ENCODE measurements at regions not wholly inside any gene's neighbourhood (a gene's known extent, or its start where the extent isn't known, plus 50 kb on each side); places are given as distances from the start of the nearest gene placed in this dataset.
"Not testable (repeated sequence)": the region's sequence is repeated elsewhere in the genome, so short reads cannot be mapped to it uniquely, and the experiment has no call there.

- DNase-seq (no peak), FAIRE-seq (no peak)
- Histone ChIP-seq H3K4me3 (ENCODE audit: low read depth in 1 of 3, low read length in 3 of 3) (no peak overlapping the region), H3K36me3 (ENCODE audit: control insufficient read depth in 3 of 3, insufficient read depth in 2 of 3, low read depth in 1 of 3, low read length in 3 of 3) (no peaks in the 10 kb centered on the region), H3K27me3 (ENCODE audit: control insufficient read depth in 3 of 3, insufficient read depth in 3 of 3, low read length in 3 of 3) (no peaks in the 10 kb centered on the region), H3K9me3 (ENCODE audit: control insufficient read depth in 2 of 2, insufficient read depth in 1 of 2, low read depth in 1 of 2, low read length in 1 of 2) (no peaks in the 10 kb centered on the region), H3K27ac (ENCODE audit: low read depth in 1 of 3, low read length in 2 of 3) (no peak overlapping the region), H3K4me1 (ENCODE audit: control insufficient read depth in 3 of 3, insufficient read depth in 2 of 3, low read depth in 1 of 3, low read length in 2 of 3) (no peaks in the 10 kb centered on the region)
- WGBS, 3 donors: 62 to 76% (median 73%) methylated on average over 3 of the region's 3 CpGs
Measured at GRCh38 chr4:83734576-83734975, 198.7 kb downstream of the GPAT3 start.

- FAIRE-seq: no peak
- no peak overlapping the region for H3K27ac ChIP-seq (ENCODE audit: low read depth in 1 of 3, low read length in 2 of 3)
- DNase-seq: no peak
- H3K36me3 ChIP-seq (ENCODE audit: control insufficient read depth in 3 of 3, insufficient read depth in 2 of 3, low read depth in 1 of 3, low read length in 3 of 3): no peaks in the 10 kb centered on the region
- no peaks in the 10 kb centered on the region for H3K27me3 ChIP-seq (ENCODE audit: control insufficient read depth in 3 of 3, insufficient read depth in 3 of 3, low read length in 3 of 3)
- 25 to 80% (median 60%) methylated on average over 3 of the region's 3 CpGs for WGBS, 3 donors
- H3K4me1 ChIP-seq (ENCODE audit: control insufficient read depth in 3 of 3, insufficient read depth in 2 of 3, low read depth in 1 of 3, low read length in 2 of 3): no peaks in the 10 kb centered on the region
- no peaks in the 10 kb centered on the region for H3K9me3 ChIP-seq (ENCODE audit: control insufficient read depth in 2 of 2, insufficient read depth in 1 of 2, low read depth in 1 of 2, low read length in 1 of 2)
- H3K4me3 ChIP-seq (ENCODE audit: low read depth in 1 of 3, low read length in 3 of 3): no peak overlapping the region
Measured at GRCh38 chr4:83732114-83732635, 196.3 kb downstream of the GPAT3 start.

- no peak for FAIRE-seq
- H3K4me3 ChIP-seq (ENCODE audit: low read depth in 1 of 3, low read length in 3 of 3): no peak overlapping the region
- 73 to 86% (median 75%) methylated on average over 3 of the region's 3 CpGs for WGBS, 3 donors
Measured at GRCh38 chr4:83731609-83732008, 195.7 kb downstream of the GPAT3 start.

GRCh38 chr4:83730958-83731357, 195.1 kb downstream of the GPAT3 start:
- not testable (repeated sequence) for H3K27me3 ChIP-seq (ENCODE audit: control insufficient read depth in 3 of 3, insufficient read depth in 3 of 3, low read length in 3 of 3); H3K4me3 ChIP-seq (ENCODE audit: low read depth in 1 of 3, low read length in 3 of 3); H3K27ac ChIP-seq (ENCODE audit: low read depth in 1 of 3, low read length in 2 of 3); DNase-seq; H3K9me3 ChIP-seq (ENCODE audit: control insufficient read depth in 2 of 2, insufficient read depth in 1 of 2, low read depth in 1 of 2, low read length in 1 of 2); FAIRE-seq; H3K36me3 ChIP-seq (ENCODE audit: control insufficient read depth in 3 of 3, insufficient read depth in 2 of 3, low read depth in 1 of 3, low read length in 3 of 3); H3K4me1 ChIP-seq (ENCODE audit: control insufficient read depth in 3 of 3, insufficient read depth in 2 of 3, low read depth in 1 of 3, low read length in 2 of 3)
- WGBS, 3 donors: 88 to 94% (median 89%) methylated on average over 3 of the region's 3 CpGs

More at GRCh38 chr4:83731609-83732008, 195.7 kb downstream of the GPAT3 start:
- peak; percentile 3 to 53 for DNase-seq
- H3K27ac ChIP-seq (ENCODE audit: low read depth in 1 of 3, low read length in 2 of 3): no peak overlapping the region
- H3K27me3 ChIP-seq (ENCODE audit: control insufficient read depth in 3 of 3, insufficient read depth in 3 of 3, low read length in 3 of 3): peaks cover 0 to 1% (median 0%) of the 10 kb centered on the region in 3 donors
- no peaks in the 10 kb centered on the region for H3K4me1 ChIP-seq (ENCODE audit: control insufficient read depth in 3 of 3, insufficient read depth in 2 of 3, low read depth in 1 of 3, low read length in 2 of 3)
- no peaks in the 10 kb centered on the region for H3K9me3 ChIP-seq (ENCODE audit: control insufficient read depth in 2 of 2, insufficient read depth in 1 of 2, low read depth in 1 of 2, low read length in 1 of 2)
- H3K36me3 ChIP-seq (ENCODE audit: control insufficient read depth in 3 of 3, insufficient read depth in 2 of 3, low read depth in 1 of 3, low read length in 3 of 3): no peaks in the 10 kb centered on the region

GRCh38 chr4:83728191-83728590, 192.3 kb downstream of the GPAT3 start:
- no peak overlapping the region for H3K27ac ChIP-seq (ENCODE audit: low read depth in 1 of 3, low read length in 2 of 3)
- no peaks in the 10 kb centered on the region for H3K4me1 ChIP-seq (ENCODE audit: control insufficient read depth in 3 of 3, insufficient read depth in 2 of 3, low read depth in 1 of 3, low read length in 2 of 3)
- no peaks in the 10 kb centered on the region for H3K36me3 ChIP-seq (ENCODE audit: control insufficient read depth in 3 of 3, insufficient read depth in 2 of 3, low read depth in 1 of 3, low read length in 3 of 3)
- no peak for FAIRE-seq
- DNase-seq: no peak
- H3K4me3 ChIP-seq (ENCODE audit: low read depth in 1 of 3, low read length in 3 of 3): no peak overlapping the region
- H3K9me3 ChIP-seq (ENCODE audit: control insufficient read depth in 2 of 2, insufficient read depth in 1 of 2, low read depth in 1 of 2, low read length in 1 of 2): no peaks in the 10 kb centered on the region
- H3K27me3 ChIP-seq (ENCODE audit: control insufficient read depth in 3 of 3, insufficient read depth in 3 of 3, low read length in 3 of 3): peaks cover 0 to 1% (median 0%) of the 10 kb centered on the region in 3 donors

GRCh38 chr4:83725336-83726085, 189.6 kb downstream of the GPAT3 start:
- Histone ChIP-seq H3K4me1 (ENCODE audit: control insufficient read depth in 3 of 3, insufficient read depth in 2 of 3, low read depth in 1 of 3, low read length in 2 of 3) (no peaks in the 10 kb centered on the region), H3K9me3 (ENCODE audit: control insufficient read depth in 2 of 2, insufficient read depth in 1 of 2, low read depth in 1 of 2, low read length in 1 of 2) (no peaks in the 10 kb centered on the region), H3K36me3 (ENCODE audit: control insufficient read depth in 3 of 3, insufficient read depth in 2 of 3, low read depth in 1 of 3, low read length in 3 of 3) (no peaks in the 10 kb centered on the region), H3K27ac (ENCODE audit: low read depth in 1 of 3, low read length in 2 of 3) (no peak overlapping the region), H3K27me3 (ENCODE audit: control insufficient read depth in 3 of 3, insufficient read depth in 3 of 3, low read length in 3 of 3) (peaks cover 0 to 4% (median 1%) of the 10 kb centered on the region in 3 donors), H3K4me3 (ENCODE audit: low read depth in 1 of 3, low read length in 3 of 3) (no peak overlapping the region)
- DNase-seq (no peak), FAIRE-seq (no peak)
- WGBS, 3 donors: 85 to 90% (median 87%) methylated on average over 6 of the region's 6 CpGs

- FAIRE-seq (no peak), DNase-seq (no peak)
- no peaks in the 10 kb centered on the region for H3K9me3 ChIP-seq (ENCODE audit: control insufficient read depth in 2 of 2, insufficient read depth in 1 of 2, low read depth in 1 of 2, low read length in 1 of 2)
- no peaks in the 10 kb centered on the region for H3K36me3 ChIP-seq (ENCODE audit: control insufficient read depth in 3 of 3, insufficient read depth in 2 of 3, low read depth in 1 of 3, low read length in 3 of 3)
- 75 to 82% (median 82%) methylated on average over 14 of the region's 14 CpGs for WGBS, 3 donors
- H3K4me1 ChIP-seq (ENCODE audit: control insufficient read depth in 3 of 3, insufficient read depth in 2 of 3, low read depth in 1 of 3, low read length in 2 of 3): no peaks in the 10 kb centered on the region
- peaks cover 0 to 4% (median 1%) of the 10 kb centered on the region in 3 donors for H3K27me3 ChIP-seq (ENCODE audit: control insufficient read depth in 3 of 3, insufficient read depth in 3 of 3, low read length in 3 of 3)
- no peak overlapping the region for H3K4me3 ChIP-seq (ENCODE audit: low read depth in 1 of 3, low read length in 3 of 3)
- H3K27ac ChIP-seq (ENCODE audit: low read depth in 1 of 3, low read length in 2 of 3): no peak overlapping the region
Measured at GRCh38 chr4:83724485-83725335, 188.8 kb downstream of the GPAT3 start.

- Histone ChIP-seq H3K9me3 (ENCODE audit: control insufficient read depth in 2 of 2, insufficient read depth in 1 of 2, low read depth in 1 of 2, low read length in 1 of 2) (no peaks in the 10 kb centered on the region), H3K4me3 (ENCODE audit: low read depth in 1 of 3, low read length in 3 of 3) (no peak overlapping the region), H3K4me1 (ENCODE audit: control insufficient read depth in 3 of 3, insufficient read depth in 2 of 3, low read depth in 1 of 3, low read length in 2 of 3) (no peaks in the 10 kb centered on the region), H3K36me3 (ENCODE audit: control insufficient read depth in 3 of 3, insufficient read depth in 2 of 3, low read depth in 1 of 3, low read length in 3 of 3) (no peaks in the 10 kb centered on the region), H3K27me3 (ENCODE audit: control insufficient read depth in 3 of 3, insufficient read depth in 3 of 3, low read length in 3 of 3) (peaks cover 0 to 4% (median 1%) of the 10 kb centered on the region in 3 donors), H3K27ac (ENCODE audit: low read depth in 1 of 3, low read length in 2 of 3) (no peak overlapping the region)
- DNase-seq: no peak
- 71 to 77% (median 72%) methylated on average over 6 of the region's 6 CpGs for WGBS, 3 donors
- FAIRE-seq: no peak
Measured at GRCh38 chr4:83723609-83724008, 187.7 kb downstream of the GPAT3 start.
